Sigmoid colon (tissue), 6 donors: ENCODE measurements at regions not wholly inside any gene's neighbourhood (a gene's known extent, or its start where the extent isn't known, plus 50 kb on each side); places are given as distances from the start of the nearest gene placed in this dataset.
A peak's percentile ranks its signal among the peaks of the same experiment; 100 is the strongest.

Experiments
- DNase-seq: peaks from one replicate; pipeline ENCODE4 v3.0.0-alpha.2; 2019
- H3K27ac ChIP-seq, 4 donors: fragments of 200-600 bp; sonication (generic); one replicate each; pipeline ENCODE4 v1.5.1; 2016 to 2019; ENCODE audit warnings: mild to moderate bottlenecking in 1 of 4
- H3K27me3 ChIP-seq, 3 donors: fragments of 200-600 bp; sonication (generic); one replicate each; pipeline ENCODE4 v1.5.1; 2019; ENCODE audit warnings: mild to moderate bottlenecking in 1 of 3
- H3K36me3 ChIP-seq, 4 donors: fragments of 200-600 bp; sonication (generic); one replicate each; pipeline ENCODE4 v1.5.1; 2016 to 2019
- H3K4me1 ChIP-seq, 4 donors: fragments of 200-600 bp; sonication (generic); one replicate each; pipeline ENCODE4 v1.5.1; 2017 to 2019
- H3K4me3 ChIP-seq, 4 donors: fragments of 200-600 bp; sonication (generic); one replicate each; pipeline ENCODE4 v1.5.1; 2017 to 2019; ENCODE audit warnings: mild to moderate bottlenecking in 2 of 4, moderate library complexity in 1 of 4
- H3K9me3 ChIP-seq, 4 donors: fragments of 200-600 bp in 3 of 4; sonication (generic) in 3 of 4; one replicate each; pipeline versions ENCODE4 v1.5.1 to v1.6.1; 2013 to 2019
- EP300 ChIP-seq, 4 donors: sonication (generic); formaldehyde crosslinking; IDR thresholded peaks; one replicate each; pipeline ENCODE4 v1.6.1; 2017; ENCODE audit warnings: antibody characterized with exemption in 4 of 4
- POLR2A ChIP-seq, 2 donors: fragments of 450-650 bp; IDR thresholded peaks; one replicate each; pipeline ENCODE4 v1.6.1; 2016; ENCODE audit warnings: antibody characterized with exemption in 2 of 2, mild to moderate bottlenecking in 2 of 2, moderate library complexity in 2 of 2
- POLR2AphosphoS5 ChIP-seq, 4 donors: sonication (generic); formaldehyde crosslinking; IDR thresholded peaks; one replicate each; pipeline ENCODE4 v1.6.1; 2017; ENCODE audit warnings: antibody characterized with exemption in 4 of 4
- WGBS, 2 donors: extraction: QIAGEN DNeasy Blood & Tissue Kit; methylation state at CpG; one replicate each; pipeline ENCODE4 v1.1.7; 2013; 5-methylcytosine and 5-hydroxymethylcytosine counted together
- intact Hi-C: fragments of 100-400 bp; cut with DNase I; formaldehyde crosslinking; loops from one replicate; pipeline ENCODE4 v1.15.1; 2023
- TF ChIP-seq, protein P1 (sequence below), 4 experiments: fragments of 450-650 bp in 3 of 4; fragments of 200-600 bp in 1 of 4; IDR thresholded peaks; one replicate each; pipeline ENCODE4 v1.5.1; 2016 to 2019; ENCODE audit warnings: antibody characterized with exemption in 4 of 4, mild to moderate bottlenecking in 3 of 4, moderate library complexity in 2 of 4
- donor health status: healthy with polysubstance abuse.
- donor health status: healthy.

GRCh38 chr10:44046605-44047004 lies 338.3 kb downstream of the CXCL12 start:
- Histone ChIP-seq H3K4me3 (no peak overlapping the region), H3K27me3 (no peaks in the 10 kb centered on the region), H3K27ac (peak overlapping the region in 3 of 4 donors; percentile 36 to 69 (median 51)), H3K9me3 (no peaks in the 10 kb centered on the region), H3K4me1 (peaks cover 0 to 47% (median 40%) of the 10 kb centered on the region in 4 donors), H3K36me3 (no peaks in the 10 kb centered on the region)
- DNase-seq, result no peak
- intact Hi-C loops, result no loop called here
- TF ChIP-seq POLR2AphosphoS5 (IDR thresholded peaks at IDR 0.05), result no peak
- TF ChIP-seq, protein P1, sequence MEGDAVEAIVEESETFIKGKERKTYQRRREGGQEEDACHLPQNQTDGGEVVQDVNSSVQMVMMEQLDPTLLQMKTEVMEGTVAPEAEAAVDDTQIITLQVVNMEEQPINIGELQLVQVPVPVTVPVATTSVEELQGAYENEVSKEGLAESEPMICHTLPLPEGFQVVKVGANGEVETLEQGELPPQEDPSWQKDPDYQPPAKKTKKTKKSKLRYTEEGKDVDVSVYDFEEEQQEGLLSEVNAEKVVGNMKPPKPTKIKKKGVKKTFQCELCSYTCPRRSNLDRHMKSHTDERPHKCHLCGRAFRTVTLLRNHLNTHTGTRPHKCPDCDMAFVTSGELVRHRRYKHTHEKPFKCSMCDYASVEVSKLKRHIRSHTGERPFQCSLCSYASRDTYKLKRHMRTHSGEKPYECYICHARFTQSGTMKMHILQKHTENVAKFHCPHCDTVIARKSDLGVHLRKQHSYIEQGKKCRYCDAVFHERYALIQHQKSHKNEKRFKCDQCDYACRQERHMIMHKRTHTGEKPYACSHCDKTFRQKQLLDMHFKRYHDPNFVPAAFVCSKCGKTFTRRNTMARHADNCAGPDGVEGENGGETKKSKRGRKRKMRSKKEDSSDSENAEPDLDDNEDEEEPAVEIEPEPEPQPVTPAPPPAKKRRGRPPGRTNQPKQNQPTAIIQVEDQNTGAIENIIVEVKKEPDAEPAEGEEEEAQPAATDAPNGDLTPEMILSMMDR (IDR thresholded peaks at IDR 0.05), result peak in 1 of 4 experiments; percentile 39
- no peak for TF ChIP-seq POLR2A (IDR thresholded peaks at IDR 0.05)
- TF ChIP-seq EP300 (IDR thresholded peaks at IDR 0.05), result no peak
- WGBS, 2 donors, result 17 to 58% methylated on average over 5 of the region's 5 CpGs

DNA sequence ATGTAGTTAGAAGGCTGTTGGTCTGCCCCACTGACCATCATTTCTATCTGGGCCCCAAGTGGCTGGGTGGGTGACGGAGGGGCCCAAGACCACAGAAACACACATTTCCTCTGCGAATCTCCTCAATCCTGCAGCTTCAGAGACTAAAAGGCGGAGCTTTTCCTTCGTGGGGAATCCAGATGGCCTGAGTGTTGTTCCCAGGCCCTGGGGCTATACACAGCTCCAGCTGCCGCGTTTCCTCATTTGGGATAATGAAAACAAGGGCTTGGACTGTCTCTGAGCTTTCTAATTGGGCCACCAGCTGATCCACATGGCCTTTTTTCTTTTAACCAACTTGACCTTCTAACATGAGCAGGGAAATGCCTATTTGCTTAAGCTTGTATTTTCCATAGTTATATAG lies 339.9 kb downstream of the CXCL12 start:
- WGBS, 2 donors, result 72 to 75% methylated on average over 6 of the region's 6 CpGs
- intact Hi-C loops, result no loop called here

GRCh38 chr10:44044549-44044948 lies 340.3 kb downstream of the CXCL12 start:
- WGBS, 2 donors, result 82 to 86% methylated on average over 10 of the region's 10 CpGs
- TF ChIP-seq POLR2A (IDR thresholded peaks at IDR 0.05), result no peak
- TF ChIP-seq EP300 (IDR thresholded peaks at IDR 0.05), result no peak
- TF ChIP-seq POLR2AphosphoS5 (IDR thresholded peaks at IDR 0.05), result no peak
- TF ChIP-seq, protein P1 (IDR thresholded peaks at IDR 0.05), result no peak
- intact Hi-C loops, result no loop called here

More for the DNA sequence above, 339.9 kb downstream of the CXCL12 start:
- Histone ChIP-seq H3K4me1 (peaks cover 0 to 35% (median 31%) of the 10 kb centered on the region in 4 donors), H3K27me3 (no peaks in the 10 kb centered on the region), H3K9me3 (no peaks in the 10 kb centered on the region), H3K27ac (peak overlapping the region in 1 of 4 donors; percentile 52), H3K4me3 (no peak overlapping the region), H3K36me3 (no peaks in the 10 kb centered on the region)
- TF ChIP-seq POLR2A (IDR thresholded peaks at IDR 0.05) (no peak), EP300 (IDR thresholded peaks at IDR 0.05) (no peak), POLR2AphosphoS5 (IDR thresholded peaks at IDR 0.05) (no peak)
- TF ChIP-seq, protein P1 (IDR thresholded peaks at IDR 0.05), result no peak
- no peak for DNase-seq

DNA sequence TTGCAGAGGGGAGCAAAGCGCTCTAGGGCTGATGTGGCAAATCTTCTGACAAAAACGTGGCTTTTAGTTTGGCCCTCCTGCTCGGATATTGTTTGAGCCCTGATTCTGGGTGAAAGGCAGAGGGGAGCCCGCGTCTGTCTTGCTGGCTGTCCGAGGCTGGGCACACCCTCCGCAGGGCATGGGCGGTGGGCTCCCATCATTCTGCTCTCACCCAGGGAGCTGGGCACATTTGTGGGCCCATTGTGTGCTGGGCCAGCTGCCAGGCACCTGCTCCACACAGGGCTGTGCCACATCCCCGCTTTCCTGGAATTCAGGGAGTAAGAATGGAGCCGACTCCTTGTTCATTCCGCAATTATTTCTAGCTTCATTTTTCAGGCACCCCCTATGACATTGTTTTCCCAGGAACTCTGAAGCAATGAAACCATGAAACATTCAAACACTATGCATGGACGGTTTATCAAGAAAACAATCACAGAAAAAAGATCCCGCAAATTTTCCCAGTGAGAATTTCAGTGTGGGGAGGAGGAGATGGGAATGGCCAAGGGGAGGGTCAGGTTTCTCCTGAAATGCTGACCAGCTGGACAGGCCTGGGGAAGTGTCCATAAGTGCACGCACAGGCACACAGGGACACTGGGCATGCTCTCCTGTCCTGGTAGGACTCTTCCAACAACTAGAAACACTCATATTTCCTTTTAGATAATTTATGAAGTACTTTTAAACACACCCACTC lies 341.1 kb downstream of the CXCL12 start:
- intact Hi-C loops, result no loop called here
- no peaks in the 10 kb centered on the region for H3K36me3 ChIP-seq
- 88 to 90% methylated on average over 14 of the region's 14 CpGs for WGBS, 2 donors
- DNase-seq, result no peak
- no peak overlapping the region for H3K4me3 ChIP-seq
- TF ChIP-seq EP300 (IDR thresholded peaks at IDR 0.05) (no peak), POLR2A (IDR thresholded peaks at IDR 0.05) (no peak), POLR2AphosphoS5 (IDR thresholded peaks at IDR 0.05) (no peak)
- TF ChIP-seq, protein P1 (IDR thresholded peaks at IDR 0.05), result no peak
- peak overlapping the region in 1 of 4 donors; percentile 52 for H3K27ac ChIP-seq
- H3K27me3 ChIP-seq, result no peaks in the 10 kb centered on the region
- peaks cover 0 to 35% (median 31%) of the 10 kb centered on the region in 4 donors for H3K4me1 ChIP-seq
- H3K9me3 ChIP-seq, result no peaks in the 10 kb centered on the region

More at GRCh38 chr10:44044549-44044948, 340.3 kb downstream of the CXCL12 start:
- Histone ChIP-seq H3K4me3 (no peak overlapping the region), H3K9me3 (no peaks in the 10 kb centered on the region), H3K36me3 (no peaks in the 10 kb centered on the region), H3K27ac (peak overlapping the region in 1 of 4 donors; percentile 52), H3K4me1 (peaks cover 0 to 35% (median 31%) of the 10 kb centered on the region in 4 donors), H3K27me3 (no peaks in the 10 kb centered on the region)
- DNase-seq, result no peak
